Activated CD4-positive, alpha-beta T cell treated with anti-CD3 and anti-CD28 coated beads, Interleukin-2, amount 50 U/mL, for 48 hours (primary cell): ENCODE measurements at regions not wholly inside any gene's neighbourhood (a gene's known extent, or its start where the extent isn't known, plus 50 kb on each side); places are given as distances from the start of the nearest gene placed in this dataset.

Experiments
- DNase-seq, 2 experiments: peaks; one replicate each; pipeline ENCODE4 v3.0.0-alpha.2; 2020

DNA sequence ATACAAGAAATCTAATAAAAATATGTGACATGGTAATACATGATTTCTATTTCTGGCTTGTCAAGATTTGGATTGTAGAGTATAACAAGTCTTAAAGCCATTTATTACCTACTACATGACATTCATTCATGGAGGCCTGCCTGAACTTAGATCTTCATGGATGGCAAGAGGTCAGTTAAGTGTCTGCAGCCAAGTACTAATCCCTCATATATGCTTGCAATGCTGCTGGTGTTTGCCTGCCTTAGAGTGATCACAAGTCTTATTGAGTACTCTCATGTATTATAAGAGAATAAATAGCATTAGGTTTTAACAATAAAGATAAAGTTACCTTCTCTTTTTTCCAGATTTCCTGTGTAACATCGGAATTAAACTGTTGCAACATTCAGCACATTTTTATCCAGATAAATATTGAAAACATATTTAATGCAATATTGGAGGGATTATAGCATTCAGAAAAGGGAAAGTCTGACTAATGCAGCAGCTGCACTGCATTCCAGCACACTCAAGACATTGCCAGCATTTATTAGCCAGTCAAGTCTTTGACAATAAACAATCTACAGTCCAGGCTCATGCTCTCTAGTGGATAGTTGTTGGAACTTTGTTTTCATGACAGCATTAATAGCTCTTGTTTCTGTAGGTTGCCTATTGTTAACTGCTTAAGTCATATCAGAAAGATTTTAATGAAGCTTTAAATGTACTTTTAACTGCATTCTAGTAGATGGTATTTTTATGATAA lies 737.1 kb downstream of the FAT4 start:
- DNase-seq, result no peak

DNA sequence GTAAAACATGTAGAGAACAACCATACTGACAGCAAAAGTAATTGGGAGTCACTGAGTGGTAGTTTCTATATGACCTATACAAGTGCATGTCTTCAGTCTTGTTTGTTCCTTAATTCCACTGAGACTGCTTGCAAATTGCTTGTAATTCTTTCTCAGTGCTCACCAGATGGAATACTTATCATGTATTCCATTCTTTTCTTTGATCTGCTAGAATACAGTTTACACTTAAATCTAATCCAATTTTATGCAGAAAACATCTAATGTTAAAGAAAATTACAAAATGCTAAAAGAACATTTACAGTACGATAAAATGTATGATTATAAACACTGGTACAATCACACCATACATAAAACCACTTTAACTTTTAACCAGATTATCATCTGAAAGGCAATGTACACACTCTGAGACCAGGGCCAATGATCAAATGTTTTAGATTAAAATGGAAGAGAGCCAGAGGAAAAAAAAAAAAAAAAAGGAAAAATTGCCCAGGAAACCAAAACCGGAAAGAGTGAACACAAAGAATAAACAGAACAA lies 741.4 kb downstream of the FAT4 start:
- DNase-seq, result no peak

DNA sequence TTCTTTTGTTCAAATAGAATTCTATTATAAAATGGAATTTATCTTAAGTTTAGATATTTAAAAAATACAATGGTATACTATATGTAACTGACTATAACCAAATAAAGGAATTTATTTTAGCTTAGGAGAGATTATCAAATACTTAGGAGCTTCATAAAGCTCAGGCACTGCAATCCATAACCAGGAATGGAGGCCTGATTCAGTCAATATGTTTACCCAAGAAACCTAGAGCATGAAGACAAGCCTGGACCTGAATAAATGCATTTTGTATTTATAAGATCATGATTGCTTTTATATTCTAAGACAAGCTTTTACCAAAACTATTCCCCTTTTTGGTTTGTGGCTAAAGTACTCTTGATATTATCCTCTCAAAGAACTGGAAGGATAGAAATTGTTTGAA lies 742.6 kb downstream of the FAT4 start:
- no peak for DNase-seq

DNA sequence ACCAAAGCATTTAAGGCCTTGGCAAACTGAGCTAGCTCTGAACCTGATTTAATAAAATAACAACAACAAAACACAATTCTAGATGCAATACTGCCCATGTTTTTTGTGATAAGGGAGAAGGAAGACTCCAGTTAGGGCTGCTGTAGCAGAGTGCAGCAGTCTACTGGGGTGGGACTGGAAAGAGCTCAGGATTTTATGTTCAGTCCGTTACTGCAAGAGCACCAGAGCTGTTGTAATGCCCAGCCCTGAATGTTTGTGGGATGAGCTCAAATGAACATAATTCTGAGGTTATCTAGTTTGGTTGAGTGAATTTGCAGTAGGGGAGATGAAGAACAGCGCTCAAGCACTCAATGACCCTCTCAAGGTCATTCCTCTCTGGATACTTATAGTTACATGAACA lies 743.8 kb downstream of the FAT4 start:
- DNase-seq, result no peak

DNA sequence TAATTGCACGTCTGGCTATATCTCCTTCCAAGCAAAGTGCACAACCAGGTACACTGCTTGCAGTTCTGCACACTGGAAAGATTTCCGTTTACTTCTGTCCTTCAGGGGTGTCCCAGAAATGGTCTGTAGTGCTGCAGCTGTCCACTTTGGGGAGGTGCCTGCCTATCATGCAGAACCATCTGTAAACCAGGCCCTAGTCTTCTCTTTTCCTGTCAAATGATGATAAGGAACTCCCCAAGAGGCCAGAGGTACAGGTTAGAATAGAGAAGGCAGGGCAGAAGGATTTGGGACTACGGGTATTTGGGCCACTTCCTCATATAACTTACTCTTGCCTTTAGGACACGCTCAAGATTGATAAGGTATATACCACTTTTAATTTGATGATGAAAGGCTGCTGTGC lies 746.9 kb downstream of the FAT4 start:
- no peak for DNase-seq

DNA sequence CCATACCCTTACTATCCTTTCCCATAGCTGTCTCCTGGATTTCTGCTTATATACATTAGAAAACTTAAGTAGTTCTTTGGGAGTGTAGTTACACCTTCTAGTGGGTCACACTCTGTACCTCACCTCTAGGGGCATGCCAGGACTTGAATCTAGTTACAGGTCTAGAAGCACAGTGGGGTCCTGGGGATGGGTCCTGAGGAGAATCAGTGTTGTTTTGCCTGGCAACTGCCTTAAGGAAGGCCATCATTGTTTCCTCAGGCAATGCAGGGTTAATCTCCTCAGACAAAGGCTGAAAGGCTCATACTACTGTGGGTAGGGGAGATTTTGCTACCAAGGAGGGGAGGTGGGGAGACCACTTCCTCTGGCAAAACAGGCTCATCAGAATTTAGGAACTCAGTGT lies 750.3 kb downstream of the FAT4 start:
- no peak for DNase-seq

DNA sequence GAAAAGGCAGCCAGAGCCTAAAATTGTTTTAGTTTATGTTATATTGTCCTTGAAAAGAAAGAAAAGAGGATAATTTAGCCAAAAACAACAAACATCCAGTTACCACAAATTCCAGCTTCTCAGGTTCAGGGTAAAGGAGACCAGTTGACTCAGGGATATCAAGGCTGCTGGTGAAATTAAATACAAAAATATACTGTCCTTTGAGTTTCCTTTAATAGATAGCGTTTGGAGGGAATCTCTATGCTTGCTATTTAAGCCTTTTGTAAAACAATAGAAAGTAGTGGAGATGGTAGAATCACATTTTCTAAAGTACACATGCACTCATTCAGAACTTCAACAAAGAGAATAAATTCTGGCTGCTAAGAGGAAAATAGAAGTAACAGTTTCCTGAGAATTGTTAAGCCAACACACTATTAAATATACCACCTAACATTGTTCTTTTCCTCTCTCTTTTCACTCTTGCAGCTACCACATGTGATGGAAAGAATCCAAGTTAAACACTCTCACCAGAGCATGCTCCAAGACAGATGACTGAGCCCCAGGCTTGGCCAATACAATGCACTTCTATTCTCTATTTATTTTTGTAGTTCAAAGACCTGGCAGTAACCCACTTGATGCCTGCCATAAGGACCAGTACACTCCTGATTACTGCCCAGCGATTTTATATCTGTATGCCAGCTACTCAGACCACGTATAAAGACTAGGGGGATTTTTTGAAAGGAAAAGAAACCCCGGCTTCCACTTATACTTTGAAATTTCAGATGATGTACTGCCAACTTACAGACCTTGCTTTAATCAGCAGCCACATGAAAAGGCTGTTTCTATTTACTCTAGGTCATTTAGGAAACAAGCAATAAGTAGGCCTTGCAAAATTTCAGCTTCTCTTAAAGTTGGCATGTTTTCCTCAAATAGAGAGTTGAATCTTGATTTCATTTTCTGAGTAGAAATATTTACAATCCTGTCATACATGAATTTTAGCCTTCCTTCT lies 756.9 kb downstream of the FAT4 start:
- no peak for DNase-seq

DNA sequence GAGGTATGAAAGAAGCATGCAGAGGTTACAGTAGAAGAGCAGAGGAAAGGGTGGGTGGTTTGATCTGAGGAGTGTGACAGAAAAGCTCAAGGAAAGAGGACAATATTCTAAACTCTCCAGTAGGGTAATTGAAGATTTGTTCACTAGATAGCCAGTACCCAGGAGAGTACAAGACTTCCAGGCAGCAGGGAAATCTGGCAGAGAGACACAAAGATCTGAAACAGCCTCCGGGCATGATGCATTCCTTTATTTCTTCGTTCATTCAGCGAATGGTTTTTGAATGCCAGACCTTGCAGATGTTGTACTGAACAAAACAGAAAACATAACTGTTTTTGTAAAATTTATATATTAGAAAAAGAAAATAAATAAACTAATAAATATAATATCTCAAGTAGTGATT lies 766.6 kb downstream of the FAT4 start:
- DNase-seq, result no peak

DNA sequence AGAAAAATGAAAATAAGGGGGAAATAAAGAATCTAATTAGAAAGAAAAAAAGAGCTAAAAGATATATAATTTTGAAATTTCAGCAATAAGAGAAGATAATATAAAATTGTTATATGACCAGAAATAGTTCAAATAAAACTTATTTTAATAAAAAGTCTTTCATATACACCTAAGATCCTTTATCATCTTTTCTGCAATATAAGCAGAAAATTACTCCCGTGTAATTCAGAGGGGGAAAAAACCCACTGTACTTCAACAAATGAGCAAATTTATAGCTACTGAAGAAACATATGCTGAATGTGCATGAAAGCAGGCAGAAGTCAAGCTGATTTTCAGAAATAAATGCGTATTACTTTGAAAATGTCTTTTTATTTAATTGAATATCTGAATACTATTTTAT lies 771.3 kb downstream of the FAT4 start:
- no peak for DNase-seq

DNA sequence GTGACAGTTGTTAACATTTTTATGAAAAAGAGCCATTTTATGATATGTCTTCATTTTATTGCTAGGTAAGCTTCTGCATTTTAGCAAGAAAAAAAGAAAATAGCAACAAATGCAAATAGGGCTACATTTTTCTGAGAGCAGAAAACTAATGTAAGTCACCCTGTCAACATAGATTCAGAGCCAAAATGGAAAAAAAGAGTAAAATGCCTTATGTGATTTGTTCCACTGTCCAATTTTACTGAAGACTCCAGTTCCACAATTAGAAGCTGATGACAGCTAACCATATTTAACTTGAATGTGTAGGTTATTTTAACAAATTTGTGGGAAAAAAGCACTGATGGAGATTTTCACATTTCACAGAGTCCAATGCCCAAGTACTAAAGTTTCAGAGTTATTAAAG lies 772.3 kb downstream of the FAT4 start:
- no peak for DNase-seq

DNA sequence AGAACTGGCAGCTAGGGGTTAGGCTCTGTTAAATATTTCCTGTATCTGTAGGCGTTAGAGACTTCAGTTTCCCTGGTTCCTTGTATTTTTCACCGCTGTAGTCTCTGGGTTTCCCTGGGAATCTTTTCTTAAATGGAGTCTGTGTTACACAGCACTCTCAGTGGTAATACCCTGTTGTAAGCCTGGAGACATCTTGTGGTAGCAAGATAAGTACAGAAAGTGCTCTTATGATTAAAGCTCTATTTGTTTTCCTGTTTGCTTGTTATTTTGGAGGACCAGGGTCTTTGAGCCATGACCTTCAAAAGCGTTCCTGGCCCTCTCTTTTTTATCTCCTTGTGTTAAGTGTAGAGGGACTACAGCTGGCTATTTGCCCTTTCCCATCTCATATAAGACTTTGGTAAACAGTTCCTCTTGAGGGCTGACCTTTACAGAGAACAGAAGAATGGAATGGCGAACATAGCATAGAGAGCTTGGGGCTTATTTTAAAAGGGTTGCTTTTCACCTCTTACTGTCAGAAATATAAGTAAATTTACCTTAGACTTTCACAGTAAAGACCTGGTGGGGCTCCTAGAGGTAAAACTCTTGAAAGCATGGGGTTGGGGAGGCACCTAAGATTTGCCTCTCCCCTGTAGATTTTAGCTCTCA lies 782.5 kb downstream of the FAT4 start:
- no peak for DNase-seq

DNA sequence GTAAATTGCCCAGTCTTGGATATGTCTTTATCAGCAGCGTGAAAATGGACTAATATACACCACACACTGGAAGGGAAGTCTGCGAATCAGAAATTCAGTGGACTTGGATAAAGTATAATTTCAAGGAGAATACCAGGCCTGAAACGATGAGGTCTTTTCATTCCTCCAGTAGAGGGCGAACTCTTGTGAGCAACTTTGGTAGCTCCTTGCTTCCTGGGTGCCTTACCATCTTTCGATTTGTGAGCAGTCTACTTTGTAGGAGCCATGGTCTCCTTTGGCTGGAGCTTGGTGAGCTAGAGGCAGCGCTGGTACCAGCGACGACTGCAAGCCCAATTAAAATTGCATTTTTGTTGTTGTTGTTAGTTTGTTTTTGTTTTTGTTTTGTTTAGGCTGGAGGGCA lies 791.9 kb downstream of the FAT4 start:
- no peak for DNase-seq

DNA sequence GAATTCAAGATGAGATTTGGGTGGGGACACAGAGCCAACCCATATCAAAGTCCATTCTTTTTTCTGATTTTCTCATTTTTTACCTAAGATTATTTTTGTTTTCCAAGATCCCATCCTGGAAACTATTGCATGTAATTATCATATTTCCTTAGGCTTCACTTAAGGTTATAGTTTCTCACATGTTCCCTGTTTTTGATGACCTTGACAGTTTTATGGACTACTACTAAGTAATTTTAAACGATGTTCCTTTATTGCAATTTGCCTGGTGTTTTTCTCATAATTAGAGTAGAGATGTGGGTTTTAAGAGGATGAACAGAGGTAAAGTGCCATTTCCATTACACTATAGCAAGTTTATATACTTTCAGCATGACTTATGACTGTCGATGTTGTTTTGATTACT lies 795.1 kb downstream of the FAT4 start:
- no peak for DNase-seq

DNA sequence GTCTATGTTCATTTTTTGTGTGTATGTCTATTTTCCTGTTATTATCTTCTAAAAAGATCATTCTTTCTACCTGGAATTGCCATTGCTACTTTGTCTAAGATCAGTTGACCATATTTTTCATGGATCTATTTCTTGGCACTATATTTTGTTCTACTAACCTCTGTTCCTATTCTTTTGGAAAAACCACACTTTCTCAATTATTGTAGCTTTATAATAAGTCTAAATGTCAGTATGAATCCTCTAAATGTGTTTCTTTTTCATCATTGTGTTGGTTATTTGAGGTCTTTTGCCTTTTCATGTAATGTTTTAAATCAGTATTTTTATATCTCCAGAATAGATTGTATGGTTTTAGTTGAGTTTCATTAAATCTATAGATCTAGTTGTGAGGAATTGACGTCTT lies 798.3 kb downstream of the FAT4 start:
- DNase-seq, result no peak

DNA sequence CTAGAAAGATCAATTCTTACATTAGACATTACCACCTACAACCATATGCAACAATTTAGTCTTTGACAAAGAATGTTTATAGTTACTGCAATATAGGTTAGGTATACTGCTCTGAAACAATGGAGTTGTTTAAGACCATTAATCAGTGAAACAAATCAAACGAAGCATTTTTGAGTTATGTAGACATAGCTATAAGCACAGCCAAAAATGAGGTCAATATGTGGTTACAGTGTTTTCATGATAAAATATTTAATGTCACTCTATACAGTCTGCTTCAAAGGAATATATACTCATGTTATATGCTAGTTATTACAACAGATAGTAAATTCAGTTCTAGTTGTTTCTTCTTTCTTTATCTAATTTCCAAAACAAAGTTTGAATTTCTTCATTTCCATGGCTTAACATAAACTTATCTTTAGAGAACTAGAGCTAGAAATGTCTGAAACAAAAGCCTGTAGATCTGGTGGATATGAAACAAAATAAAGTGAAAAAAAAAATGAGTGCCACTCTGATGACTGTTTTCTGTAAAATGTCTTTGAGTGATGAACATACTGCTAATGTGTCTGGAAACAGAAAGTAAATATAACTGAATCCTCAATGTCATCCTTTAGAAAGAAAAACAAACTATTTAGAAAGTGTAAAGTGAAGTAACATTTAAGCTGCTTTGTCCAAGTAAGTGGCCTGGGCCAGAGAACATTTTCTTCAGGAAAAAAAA lies 809.0 kb downstream of the FAT4 start:
- DNase-seq, result no peak

DNA sequence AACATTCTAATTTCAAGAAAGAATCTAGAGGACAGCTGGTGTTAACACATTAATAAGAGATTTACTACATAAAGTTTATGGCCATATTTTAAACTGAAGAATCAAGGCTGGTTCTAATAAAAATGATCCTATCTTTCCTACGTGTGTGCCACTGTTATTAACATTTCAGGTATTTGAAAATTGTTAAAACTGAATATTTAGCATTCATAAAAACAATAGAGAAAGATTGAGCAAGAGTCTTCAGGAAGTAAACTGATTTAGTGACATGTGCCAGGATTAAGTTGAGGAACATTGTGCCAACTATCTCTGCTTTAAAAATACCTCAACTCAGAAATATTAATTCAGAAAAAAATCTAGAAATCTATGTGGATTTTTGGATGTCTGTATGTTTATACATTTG lies 810.1 kb downstream of the FAT4 start:
- DNase-seq, result no peak

DNA sequence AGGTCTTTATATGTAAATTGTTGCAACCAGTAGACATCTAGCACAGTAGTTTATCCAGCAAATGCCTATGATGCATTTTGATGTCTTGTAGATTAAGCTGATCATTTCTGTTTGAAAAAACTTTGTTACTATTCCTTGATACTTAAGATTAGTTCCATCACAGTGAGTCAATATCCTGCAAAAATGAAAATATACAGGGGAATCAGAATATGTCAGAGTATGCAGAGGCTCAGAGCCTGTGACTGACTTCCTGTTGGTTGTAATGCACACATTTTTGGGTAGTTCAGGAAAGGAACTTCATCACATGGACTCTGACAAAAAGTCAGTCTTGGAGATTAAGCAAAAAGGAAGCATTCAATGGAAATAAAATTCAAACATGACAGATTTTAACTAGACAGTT lies 815.5 kb downstream of the FAT4 start:
- DNase-seq, result no peak

DNA sequence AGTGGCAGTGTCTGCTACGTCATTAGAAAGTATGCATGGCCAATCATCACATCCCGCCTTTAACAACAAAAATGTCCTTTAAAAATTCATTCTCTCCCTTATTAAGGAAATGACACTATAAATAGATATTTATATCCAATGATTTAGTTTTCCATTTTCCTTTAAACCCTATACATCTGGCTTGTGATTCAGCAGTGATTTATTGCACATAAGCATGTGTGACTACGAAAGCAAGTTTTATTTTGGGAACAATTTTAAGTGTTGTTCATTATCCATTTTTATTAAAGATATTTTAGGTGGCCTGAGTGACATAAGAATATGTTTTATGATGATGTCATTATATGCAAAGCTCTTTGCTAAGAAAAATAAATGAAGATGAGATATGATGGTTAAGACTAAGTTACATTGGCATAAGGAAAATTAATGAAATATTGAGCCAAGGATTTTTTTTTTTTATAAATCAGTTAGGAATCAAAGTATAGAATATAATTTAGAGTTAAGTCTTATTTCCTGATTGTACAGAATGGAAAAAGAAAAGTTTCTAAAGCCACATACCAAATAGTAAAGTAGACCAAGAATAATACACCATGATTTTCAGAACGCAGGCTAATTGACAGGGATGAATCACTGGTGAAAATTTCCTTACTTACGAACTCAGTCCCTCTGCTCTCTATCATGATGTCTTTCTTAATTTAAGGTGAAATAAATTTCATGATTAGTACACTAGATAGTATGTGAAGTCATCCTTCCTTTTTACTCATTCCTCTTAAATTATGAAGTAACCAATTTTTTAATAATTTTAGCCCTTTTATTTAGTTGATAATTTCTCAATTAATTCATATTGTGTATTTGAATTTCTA lies 822.4 kb downstream of the FAT4 start:
- no peak for DNase-seq

DNA sequence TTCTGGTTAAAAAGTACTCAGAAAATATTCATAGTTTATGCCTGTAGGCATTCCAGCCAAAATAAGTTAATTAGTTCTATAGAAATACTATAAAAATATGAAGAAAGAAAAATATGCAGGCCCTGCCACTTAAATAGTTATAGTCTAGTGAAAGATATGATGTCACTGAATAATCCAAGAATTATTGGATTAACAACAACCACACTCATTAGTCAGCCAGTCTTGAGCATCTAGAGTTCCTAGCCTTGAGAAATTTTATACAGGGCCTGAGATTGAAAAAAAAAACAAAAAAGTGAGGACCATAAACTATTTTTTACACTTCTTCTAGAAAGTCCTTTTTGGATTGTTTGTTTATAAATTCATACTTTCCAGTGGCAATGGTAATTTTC lies 823.0 kb downstream of the FAT4 start:
- DNase-seq, result no peak

DNA sequence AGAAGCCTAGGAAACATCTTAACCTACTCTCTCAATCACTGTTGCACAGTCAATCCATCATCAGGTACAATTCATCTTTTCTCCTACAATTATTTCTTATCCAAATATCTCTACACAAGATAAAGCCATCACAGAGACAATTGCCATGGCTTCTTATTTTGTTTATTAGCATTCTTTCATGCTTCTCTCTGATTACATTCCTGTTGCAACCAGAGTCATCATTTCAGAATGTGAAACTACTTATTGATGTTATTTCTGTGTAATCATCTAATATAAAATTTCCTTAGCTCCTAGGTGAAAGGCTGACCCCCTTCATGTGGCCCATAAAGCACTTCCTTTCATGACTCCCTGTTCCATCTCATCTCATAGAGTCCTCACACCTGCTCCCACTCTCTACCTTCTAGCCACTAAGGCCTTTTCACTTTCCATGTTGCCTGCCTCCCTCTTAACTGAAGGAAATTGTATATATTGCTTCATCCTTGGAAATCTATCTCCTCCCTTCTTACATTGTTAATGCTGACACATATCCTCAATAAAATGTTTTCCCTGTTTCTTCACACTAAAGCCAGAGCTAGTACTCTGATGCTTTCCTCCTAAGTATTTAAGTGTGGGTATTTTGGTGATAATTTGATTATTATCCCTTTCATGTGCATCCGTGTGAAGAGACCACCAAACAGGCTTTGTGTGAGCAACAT lies 829.9 kb downstream of the FAT4 start:
- DNase-seq, result no peak

DNA sequence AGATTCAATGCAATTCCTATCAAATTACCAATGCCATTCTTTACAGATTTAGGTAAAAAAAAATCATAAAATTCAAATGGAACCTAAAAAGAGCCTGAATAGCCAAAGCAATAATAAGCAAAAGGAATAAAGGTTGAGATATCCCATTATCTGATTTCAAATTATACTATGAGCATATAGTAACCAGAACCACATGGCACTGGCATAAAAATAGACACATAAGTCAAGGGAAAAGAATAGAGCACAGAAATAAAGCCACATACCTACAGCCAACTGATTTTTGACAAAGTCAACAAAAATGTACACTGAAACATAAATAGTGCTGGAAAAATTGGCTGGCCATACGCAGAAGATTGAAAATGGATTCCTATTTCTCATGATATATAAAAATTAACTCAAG lies 853.7 kb downstream of the FAT4 start:
- DNase-seq, result no peak
